Fibroblast of villous mesenchyme (primary cell): ENCODE measurements at regions not wholly inside any gene's neighbourhood (a gene's known extent, or its start where the extent isn't known, plus 50 kb on each side); places are given as distances from the start of the nearest gene placed in this dataset.

Source experiments
- DNase-seq: peaks from one replicate; pipeline ENCODE4 v3.0.0-alpha.2; 2010; ENCODE audit warnings: low read depth
- H3K4me3 ChIP-seq: 2 replicates; pipeline ENCODE4 v1.5.1; 2011; ENCODE audit warnings: low read depth, mild to moderate bottlenecking, low read length
- CTCF ChIP-seq: IDR thresholded peaks from 2 replicates; pipeline ENCODE4 v1.5.1; 2012; ENCODE audit warnings: low read depth, mild to moderate bottlenecking, low read length; ENCODE audit not compliant: insufficient read depth

- TF ChIP-seq CTCF, result peak; percentile 34
- H3K4me3 ChIP-seq, result no peak overlapping the region
- DNase-seq, result peak; percentile 23
These were observed 606.3 kb downstream of the TLE1 start for GRCh38 chr9:81083067-81083466.

- no peak overlapping the region for H3K4me3 ChIP-seq
- TF ChIP-seq CTCF, result no peak
- DNase-seq, result no peak
These were observed 607.1 kb downstream of the TLE1 start for GRCh38 chr9:81082221-81082620.

- H3K4me3 ChIP-seq, result no peak overlapping the region
- DNase-seq, result no peak
- TF ChIP-seq CTCF, result no peak
These were observed 608.4 kb downstream of the TLE1 start for GRCh38 chr9:81080900-81081299.

GRCh38 chr9:81080185-81080584 lies 609.2 kb downstream of the TLE1 start:
- no peak overlapping the region for H3K4me3 ChIP-seq
- no peak for DNase-seq
- no peak for TF ChIP-seq CTCF

GRCh38 chr9:81079055-81079454 lies 610.3 kb downstream of the TLE1 start:
- no peak for TF ChIP-seq CTCF
- DNase-seq, result no peak
- H3K4me3 ChIP-seq, result no peak overlapping the region

GRCh38 chr9:81078555-81078954 lies 610.8 kb downstream of the TLE1 start:
- no peak overlapping the region for H3K4me3 ChIP-seq
- DNase-seq, result no peak
- TF ChIP-seq CTCF, result no peak

GRCh38 chr9:81077572-81077971 lies 611.8 kb downstream of the TLE1 start:
- no peak for DNase-seq
- TF ChIP-seq CTCF, result no peak
- no peak overlapping the region for H3K4me3 ChIP-seq
